ENCODE measurements at regions not wholly inside any gene's neighbourhood (a gene's known extent, or its start where the extent isn't known, plus 50 kb on each side); places are given as distances from the start of the nearest gene placed in this dataset.

DNA sequence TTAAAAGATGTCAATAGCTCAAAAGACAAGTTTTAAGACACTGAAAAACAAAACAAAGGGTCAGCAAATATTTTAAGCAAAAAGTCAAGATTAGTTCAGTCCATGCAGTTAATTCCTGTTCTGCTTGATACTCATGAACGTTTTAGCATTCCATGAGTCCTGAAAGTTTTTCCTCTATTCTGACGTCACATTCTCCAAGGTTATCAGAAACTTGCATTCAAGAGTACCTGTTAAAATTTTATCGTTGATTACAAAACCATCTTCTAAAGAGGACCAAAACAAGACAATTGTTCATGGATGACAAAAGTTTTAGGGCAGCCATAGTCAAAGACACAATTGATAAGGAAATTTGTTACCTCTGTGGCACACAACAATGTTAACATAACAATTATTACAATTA, 52.5 kb upstream of the VOPP1 start:
- no peaks in the 10 kb centered on the region for H3K36me3 Mint-ChIP-seq (ENCODE audit: low read depth)
- H3K9me3 Mint-ChIP-seq: peaks cover 18% of the 10 kb centered on the region
- TF ChIP-seq, protein P1, sequence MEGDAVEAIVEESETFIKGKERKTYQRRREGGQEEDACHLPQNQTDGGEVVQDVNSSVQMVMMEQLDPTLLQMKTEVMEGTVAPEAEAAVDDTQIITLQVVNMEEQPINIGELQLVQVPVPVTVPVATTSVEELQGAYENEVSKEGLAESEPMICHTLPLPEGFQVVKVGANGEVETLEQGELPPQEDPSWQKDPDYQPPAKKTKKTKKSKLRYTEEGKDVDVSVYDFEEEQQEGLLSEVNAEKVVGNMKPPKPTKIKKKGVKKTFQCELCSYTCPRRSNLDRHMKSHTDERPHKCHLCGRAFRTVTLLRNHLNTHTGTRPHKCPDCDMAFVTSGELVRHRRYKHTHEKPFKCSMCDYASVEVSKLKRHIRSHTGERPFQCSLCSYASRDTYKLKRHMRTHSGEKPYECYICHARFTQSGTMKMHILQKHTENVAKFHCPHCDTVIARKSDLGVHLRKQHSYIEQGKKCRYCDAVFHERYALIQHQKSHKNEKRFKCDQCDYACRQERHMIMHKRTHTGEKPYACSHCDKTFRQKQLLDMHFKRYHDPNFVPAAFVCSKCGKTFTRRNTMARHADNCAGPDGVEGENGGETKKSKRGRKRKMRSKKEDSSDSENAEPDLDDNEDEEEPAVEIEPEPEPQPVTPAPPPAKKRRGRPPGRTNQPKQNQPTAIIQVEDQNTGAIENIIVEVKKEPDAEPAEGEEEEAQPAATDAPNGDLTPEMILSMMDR (IDR thresholded peaks at IDR 0.05): no peak
- no peaks in the 10 kb centered on the region for H3K4me1 Mint-ChIP-seq (ENCODE audit: low read depth)
- no peak overlapping the region for H3K4me3 Mint-ChIP-seq
- no peak overlapping the region for H3K27ac Mint-ChIP-seq
- no peaks in the 10 kb centered on the region for H3K27me3 Mint-ChIP-seq (ENCODE audit: insufficient read depth)
- DNase-seq: no peak

DNA sequence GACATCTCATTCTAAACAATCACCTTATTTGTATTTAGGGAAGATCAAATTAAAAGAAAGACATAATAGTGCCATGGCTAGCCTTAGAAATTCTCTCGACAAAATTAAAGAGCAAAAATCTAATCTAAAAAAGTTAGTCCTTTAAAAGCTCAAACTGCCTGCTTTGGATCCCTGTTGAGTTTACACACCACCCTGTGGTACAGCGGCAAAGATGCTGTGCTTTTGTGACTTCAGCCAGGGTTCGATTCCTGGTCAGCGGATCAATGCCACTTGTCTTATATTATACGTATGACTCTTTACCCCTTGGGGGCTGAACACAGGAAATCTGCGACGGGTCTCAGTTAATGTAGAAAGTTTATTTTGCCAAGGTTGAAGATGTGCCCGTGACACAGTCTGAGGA, 51.3 kb upstream of the VOPP1 start:
- H3K4me3 Mint-ChIP-seq: no peak overlapping the region

DNA sequence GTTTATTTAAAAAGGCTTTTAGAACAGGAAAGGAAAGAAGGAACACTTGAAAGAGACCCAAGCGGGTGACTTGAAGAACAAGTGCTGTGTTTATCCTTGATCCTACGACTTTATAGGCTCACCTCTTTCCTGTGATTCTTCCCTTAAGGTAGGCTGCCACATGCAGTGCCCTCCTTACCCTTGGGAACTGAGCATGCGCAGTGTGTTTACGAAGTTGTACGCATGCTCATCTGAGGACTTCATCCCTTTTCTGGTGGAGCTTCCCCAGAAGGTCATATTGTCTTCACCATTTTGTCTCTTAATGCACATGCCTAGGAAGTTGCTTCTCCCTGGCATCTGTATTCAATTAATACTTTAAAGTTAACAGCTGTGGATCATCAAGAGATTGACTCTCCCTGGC, 49.9 kb upstream of the VOPP1 start:
- Mint-ChIP-seq H3K4me1 (ENCODE audit: low read depth) (no peaks in the 10 kb centered on the region), H3K27me3 (ENCODE audit: insufficient read depth) (no peaks in the 10 kb centered on the region; the same call in 1 of the 2 replicates), H3K4me3 (no peak overlapping the region), H3K9me3 (peaks cover 22% of the 10 kb centered on the region), H3K27ac (no peak overlapping the region), H3K36me3 (ENCODE audit: low read depth) (peaks cover 6% of the 10 kb centered on the region; the same call in 1 of the 2 replicates)
- TF ChIP-seq, protein P1 (IDR thresholded peaks at IDR 0.05): no peak
- no peak for DNase-seq

More for the DNA sequence above, 51.3 kb upstream of the VOPP1 start:
- DNase-seq: no peak
- H3K9me3 Mint-ChIP-seq: peaks cover 20% of the 10 kb centered on the region
- H3K4me1 Mint-ChIP-seq (ENCODE audit: low read depth): no peaks in the 10 kb centered on the region
- no peaks in the 10 kb centered on the region for H3K27me3 Mint-ChIP-seq (ENCODE audit: insufficient read depth)
- TF ChIP-seq, protein P1 (IDR thresholded peaks at IDR 0.05): no peak
- peaks cover under 1% of the 10 kb centered on the region; the same call in 1 of the 2 replicates for H3K36me3 Mint-ChIP-seq (ENCODE audit: low read depth)
- no peak overlapping the region for H3K27ac Mint-ChIP-seq
